AG09319 (cell line): ENCODE measurements at regions not wholly inside any gene's neighbourhood (a gene's known extent, or its start where the extent isn't known, plus 50 kb on each side); places are given as distances from the start of the nearest gene placed in this dataset.
"Not testable (repeated sequence)": the region's sequence is repeated elsewhere in the genome, so short reads cannot be mapped to it uniquely, and the experiment has no call there.

Source experiments
- DNase-seq: peaks from one replicate; pipeline ENCODE4 v3.0.0-alpha.2; 2010; ENCODE audit warnings: low read depth; ENCODE audit errors: extremely low read depth
- TF ChIP-seq, protein P1 (sequence below): IDR thresholded peaks from 2 replicates; pipeline ENCODE4 v1.5.1; 2011; ENCODE audit warnings: low read depth, mild to moderate bottlenecking, inconsistent platforms, low read length, moderate library complexity

DNA sequence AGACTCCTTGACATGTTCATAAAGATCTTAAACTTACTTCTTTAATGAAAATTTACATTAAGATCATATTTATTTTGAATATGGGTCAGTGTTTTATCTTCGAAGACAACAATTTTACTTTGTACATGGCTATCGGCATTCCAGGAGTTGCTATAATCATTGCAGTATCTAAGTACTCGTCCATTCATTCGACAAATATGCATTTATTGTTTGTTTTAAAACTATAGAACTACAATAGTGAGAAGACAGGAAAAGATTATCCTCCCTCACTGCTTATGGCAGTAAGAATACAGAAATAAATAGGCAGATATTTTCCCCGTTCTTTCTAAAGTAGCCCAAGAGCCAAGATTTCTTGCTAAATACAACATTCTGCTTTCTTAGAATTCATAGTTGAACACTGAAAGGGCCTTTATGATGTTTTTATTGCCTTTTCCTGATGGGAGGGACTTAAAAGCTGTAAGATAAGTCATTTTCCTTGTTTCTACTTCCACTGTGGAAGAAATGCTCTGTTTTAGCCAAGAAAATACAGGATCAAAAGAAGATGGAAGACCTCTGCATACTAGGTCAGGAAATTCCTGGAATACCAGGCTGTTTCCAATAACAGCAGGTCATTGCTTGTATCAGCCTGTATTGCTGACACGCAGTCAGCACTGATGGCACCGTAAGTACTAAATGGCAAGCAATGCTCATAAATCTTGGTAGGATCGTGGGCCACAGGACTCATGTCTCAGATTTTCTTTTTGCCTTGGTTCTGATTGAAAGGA, 521.0 kb upstream of the ATP2B1 start:
- no peak for DNase-seq
- TF ChIP-seq, protein P1, sequence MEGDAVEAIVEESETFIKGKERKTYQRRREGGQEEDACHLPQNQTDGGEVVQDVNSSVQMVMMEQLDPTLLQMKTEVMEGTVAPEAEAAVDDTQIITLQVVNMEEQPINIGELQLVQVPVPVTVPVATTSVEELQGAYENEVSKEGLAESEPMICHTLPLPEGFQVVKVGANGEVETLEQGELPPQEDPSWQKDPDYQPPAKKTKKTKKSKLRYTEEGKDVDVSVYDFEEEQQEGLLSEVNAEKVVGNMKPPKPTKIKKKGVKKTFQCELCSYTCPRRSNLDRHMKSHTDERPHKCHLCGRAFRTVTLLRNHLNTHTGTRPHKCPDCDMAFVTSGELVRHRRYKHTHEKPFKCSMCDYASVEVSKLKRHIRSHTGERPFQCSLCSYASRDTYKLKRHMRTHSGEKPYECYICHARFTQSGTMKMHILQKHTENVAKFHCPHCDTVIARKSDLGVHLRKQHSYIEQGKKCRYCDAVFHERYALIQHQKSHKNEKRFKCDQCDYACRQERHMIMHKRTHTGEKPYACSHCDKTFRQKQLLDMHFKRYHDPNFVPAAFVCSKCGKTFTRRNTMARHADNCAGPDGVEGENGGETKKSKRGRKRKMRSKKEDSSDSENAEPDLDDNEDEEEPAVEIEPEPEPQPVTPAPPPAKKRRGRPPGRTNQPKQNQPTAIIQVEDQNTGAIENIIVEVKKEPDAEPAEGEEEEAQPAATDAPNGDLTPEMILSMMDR, result no peak

DNA sequence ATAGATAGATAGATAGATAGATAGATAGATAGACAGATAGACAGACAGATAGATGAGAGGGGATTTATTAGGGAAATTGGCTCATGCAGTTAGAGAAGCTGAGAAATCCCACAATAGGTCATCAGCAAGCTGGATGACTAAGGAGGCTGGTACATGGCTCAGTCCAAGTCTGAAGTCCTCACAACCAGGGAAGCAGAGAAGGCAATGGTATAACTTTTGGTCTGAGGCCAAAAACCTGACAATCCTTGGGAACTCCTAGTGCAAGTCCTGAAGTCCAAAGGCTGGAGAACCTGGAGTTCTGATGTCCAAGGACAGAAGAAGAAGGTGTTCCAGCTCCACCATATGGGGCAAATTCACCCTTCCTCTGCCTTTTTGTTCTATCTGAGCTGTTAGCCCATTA, 517.6 kb upstream of the ATP2B1 start:
- TF ChIP-seq, protein P1, result no peak
- no peak for DNase-seq

DNA sequence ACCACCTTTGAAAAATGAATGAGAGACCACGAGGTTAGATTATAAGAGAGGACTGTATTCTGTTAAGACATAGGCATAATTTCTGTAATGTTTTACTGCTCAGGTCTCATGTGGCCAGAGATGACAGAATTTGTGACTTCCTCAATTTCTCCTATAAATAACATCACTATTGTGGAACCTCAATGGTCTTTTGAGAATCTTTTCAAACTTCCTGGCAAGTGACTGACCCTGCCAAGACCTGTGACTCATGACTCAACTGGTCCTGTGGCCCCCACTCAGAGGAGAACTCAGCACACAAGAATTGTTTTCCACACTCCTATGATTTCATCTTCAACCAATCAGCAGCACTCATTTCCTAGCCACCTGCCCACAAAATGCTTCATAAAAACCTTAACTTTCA, 508.2 kb upstream of the ATP2B1 start:
- TF ChIP-seq, protein P1, result no peak
- no peak for DNase-seq

DNA sequence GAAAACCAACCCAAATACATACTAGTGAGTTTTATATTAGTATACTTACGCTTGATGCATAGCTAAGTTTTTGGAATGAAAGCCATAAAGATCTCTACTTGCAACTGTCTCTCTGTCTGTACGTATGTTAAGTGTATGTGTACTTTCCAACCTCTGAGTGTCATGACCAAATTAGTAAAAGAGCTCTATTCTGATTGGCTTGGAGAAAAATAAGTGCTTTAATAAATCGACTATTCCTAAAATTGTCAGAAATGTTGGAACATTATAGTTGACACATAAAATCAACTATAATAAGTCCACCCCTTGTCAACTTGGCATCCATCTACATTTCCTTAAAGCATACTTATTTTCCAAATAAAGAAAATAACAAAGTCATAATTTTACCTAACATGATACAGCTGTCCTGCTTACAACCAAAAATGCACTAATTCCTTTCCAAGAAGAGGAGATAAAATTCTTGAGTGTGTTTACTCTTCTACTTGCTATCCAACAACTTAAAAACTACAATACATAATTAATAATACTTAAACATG, 507.4 kb upstream of the ATP2B1 start:
- TF ChIP-seq, protein P1, result no peak
- no peak for DNase-seq

DNA sequence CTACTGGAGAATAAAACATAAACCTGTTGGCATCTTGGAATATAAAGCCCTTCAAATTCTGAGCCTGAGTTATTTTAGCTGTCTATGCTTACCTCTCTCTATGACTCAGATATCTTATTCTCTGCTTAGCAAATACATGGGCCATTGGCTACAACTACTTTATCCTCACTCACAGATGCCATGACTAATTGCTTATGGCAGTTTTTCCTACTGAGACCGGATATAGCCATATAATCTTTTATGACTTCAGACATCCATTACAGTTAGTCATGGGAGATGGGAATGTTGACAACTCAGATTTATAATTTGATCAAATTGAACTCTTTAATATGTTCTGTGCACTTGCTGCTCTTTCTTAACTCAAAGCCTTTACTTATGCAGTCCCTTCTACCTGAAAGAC, 502.4 kb upstream of the ATP2B1 start:
- TF ChIP-seq, protein P1, result no peak

DNA sequence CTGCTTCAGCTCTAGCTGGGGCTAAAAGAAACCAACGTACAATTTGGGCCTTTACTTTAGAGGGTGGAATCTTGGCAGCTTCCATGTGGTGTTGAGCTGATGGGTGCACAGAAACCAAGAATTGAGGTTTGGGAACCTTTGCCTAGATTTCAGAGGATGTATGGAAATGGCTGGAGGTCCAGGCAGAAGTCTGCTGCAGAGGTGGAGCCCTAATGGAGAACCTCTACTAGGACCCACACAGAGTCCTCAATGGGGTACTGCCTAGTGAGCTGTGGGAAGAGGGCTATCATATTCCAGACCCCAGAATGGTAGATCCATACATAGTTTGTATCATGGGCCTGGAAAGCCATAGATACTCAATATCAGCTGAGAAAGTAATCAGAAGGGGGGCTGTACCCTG, 500.4 kb upstream of the ATP2B1 start:
- TF ChIP-seq, protein P1, result no peak
- DNase-seq, result no peak

More for the DNA sequence above, 502.4 kb upstream of the ATP2B1 start:
- no peak for DNase-seq

DNA sequence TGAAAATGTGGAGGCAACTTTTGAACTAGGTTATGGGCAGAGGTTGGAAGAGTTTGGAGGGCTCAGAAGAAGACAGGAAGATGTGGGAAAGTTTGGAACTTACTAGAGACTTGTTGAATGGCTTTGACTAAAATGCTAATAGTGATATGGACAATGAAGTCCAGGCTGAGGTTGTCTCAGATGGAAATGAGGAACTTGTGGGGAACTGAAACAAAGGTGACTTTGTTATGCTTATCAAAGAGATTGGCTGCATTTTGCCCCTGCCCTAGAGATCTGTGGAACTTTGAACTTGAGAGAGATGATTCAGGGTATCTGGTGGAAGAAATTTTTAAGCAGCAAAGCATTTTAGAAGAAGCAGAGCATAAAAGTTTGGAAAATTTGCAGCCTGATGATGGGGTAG, 499.7 kb upstream of the ATP2B1 start:
- not testable (repeated sequence) for DNase-seq

DNA sequence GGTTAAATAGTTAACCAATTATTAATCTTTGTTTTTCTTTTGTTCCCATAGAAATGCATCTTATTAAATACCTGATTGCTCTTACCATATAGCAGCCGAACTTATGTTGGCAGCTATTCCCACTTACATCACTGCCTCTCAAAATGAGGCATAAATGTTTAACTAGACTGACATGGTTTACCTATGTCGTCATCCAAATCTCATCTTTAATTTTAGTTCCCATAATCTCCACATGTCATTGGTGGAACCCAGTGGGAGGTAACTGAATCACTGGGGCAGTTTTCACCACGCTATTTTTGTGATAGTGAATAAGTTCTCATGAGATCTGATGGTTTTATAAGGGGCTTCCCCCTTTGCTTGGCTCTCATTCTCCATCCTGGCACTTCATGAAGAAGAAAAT, 499.2 kb upstream of the ATP2B1 start:
- TF ChIP-seq, protein P1, result no peak
- DNase-seq, result no peak
